Tibial nerve (tissue), 3 donors: ENCODE measurements at regions not wholly inside any gene's neighbourhood (a gene's known extent, or its start where the extent isn't known, plus 50 kb on each side); places are given as distances from the start of the nearest gene placed in this dataset.

Experiments used
- POLR2A ChIP-seq, 2 donors: fragments of 450-650 bp; IDR thresholded peaks; one replicate each; pipeline ENCODE4 v1.6.1; 2017; ENCODE audit warnings: antibody characterized with exemption in 2 of 2, mild to moderate bottlenecking in 2 of 2, moderate library complexity in 2 of 2
- TF ChIP-seq, protein P1 (sequence below), 5 experiments: fragments of 200-600 bp in 3 of 5; fragments of 450-650 bp in 2 of 5; sonication (generic) in 3 of 5; IDR thresholded peaks; one replicate each; pipeline ENCODE4 v1.5.1; 2016 to 2019; ENCODE audit warnings: antibody characterized with exemption in 5 of 5, mild to moderate bottlenecking in 3 of 5, moderate library complexity in 2 of 5

DNA sequence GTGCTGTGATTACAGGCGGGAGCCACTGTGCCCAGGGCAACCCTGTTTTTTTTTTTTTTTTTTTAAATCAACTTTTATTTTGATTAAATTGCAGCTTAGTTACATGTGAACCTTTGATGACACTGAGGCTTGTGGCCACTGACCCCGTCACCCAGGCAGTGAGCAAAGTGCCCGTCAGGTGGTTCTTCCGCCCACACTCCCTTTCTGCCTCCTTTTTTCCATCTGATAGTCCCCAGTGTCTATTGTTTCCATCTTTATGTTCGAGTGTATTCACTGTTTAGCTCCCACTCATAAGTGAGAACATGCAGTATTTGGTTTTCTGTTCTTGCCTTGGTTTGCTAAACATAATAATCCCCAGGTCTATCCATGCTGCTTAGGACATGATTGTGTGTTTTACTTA, 110.9 kb upstream of the GRK3 start:
- TF ChIP-seq, protein P1, sequence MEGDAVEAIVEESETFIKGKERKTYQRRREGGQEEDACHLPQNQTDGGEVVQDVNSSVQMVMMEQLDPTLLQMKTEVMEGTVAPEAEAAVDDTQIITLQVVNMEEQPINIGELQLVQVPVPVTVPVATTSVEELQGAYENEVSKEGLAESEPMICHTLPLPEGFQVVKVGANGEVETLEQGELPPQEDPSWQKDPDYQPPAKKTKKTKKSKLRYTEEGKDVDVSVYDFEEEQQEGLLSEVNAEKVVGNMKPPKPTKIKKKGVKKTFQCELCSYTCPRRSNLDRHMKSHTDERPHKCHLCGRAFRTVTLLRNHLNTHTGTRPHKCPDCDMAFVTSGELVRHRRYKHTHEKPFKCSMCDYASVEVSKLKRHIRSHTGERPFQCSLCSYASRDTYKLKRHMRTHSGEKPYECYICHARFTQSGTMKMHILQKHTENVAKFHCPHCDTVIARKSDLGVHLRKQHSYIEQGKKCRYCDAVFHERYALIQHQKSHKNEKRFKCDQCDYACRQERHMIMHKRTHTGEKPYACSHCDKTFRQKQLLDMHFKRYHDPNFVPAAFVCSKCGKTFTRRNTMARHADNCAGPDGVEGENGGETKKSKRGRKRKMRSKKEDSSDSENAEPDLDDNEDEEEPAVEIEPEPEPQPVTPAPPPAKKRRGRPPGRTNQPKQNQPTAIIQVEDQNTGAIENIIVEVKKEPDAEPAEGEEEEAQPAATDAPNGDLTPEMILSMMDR (IDR thresholded peaks at IDR 0.05), result no peak
- TF ChIP-seq POLR2A (IDR thresholded peaks at IDR 0.05), result no peak
